Stimulated activated memory B cell treated with anti-CD40 and anti-IgM and Interleukin-4, amounts not matched to agents 10 μg/mL and 1 μg/mL and 100 μg/mL, for 72 hours (primary cell): ENCODE measurements at regions not wholly inside any gene's neighbourhood (a gene's known extent, or its start where the extent isn't known, plus 50 kb on each side); places are given as distances from the start of the nearest gene placed in this dataset.

Experiments
- ATAC-seq: fragments of 150-1000 bp; cut with Tn5 transposase; 2 replicates; pipeline ENCODE4 v1.10.0; 2021
- H3K27ac Mint-ChIP-seq: one replicate; pipeline ENCODE4 v1.8.0; 2022; ENCODE audit warnings: mild to moderate bottlenecking, mixed read lengths
- H3K27me3 Mint-ChIP-seq: one replicate; pipeline ENCODE4 v1.8.0; 2022; ENCODE audit warnings: mixed read lengths
- H3K36me3 Mint-ChIP-seq: one replicate; pipeline ENCODE4 v1.8.0; 2022; ENCODE audit warnings: mixed read lengths
- H3K4me1 Mint-ChIP-seq: one replicate; pipeline ENCODE4 v1.8.0; 2022; ENCODE audit warnings: mixed read lengths
- H3K4me3 Mint-ChIP-seq: one replicate; pipeline ENCODE4 v1.8.0; 2022; ENCODE audit warnings: mild to moderate bottlenecking, moderate library complexity, mixed read lengths
- H3K9me3 Mint-ChIP-seq: one replicate; pipeline ENCODE4 v1.8.0; 2022; ENCODE audit warnings: mixed read lengths

- Mint-ChIP-seq H3K9me3 (no peaks in the 10 kb centered on the region), H3K4me1 (no peaks in the 10 kb centered on the region), H3K27ac (no peak overlapping the region), H3K27me3 (no peaks in the 10 kb centered on the region), H3K36me3 (peaks cover 44% of the 10 kb centered on the region), H3K4me3 (no peak overlapping the region)
- ATAC-seq: no peak
These were observed 67.9 kb upstream of the STX18 start for GRCh38 chr4:4609622-4610334.

DNA sequence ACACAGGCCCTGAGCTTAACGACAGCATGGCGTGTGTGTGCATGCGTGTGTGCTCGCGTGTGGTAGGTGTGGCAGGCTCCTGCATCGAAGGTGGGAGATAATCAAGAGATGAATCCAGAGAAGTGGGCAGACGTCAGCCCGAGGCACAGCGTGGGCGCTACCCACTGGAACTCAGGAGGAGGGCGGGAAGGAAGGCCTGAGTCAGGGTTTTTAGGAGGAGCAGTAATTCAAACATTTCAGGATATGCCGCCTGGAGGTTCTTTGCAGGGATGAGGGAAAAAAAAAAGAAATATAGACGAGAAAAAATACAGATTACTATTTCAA is 66.3 kb upstream of the STX18 start:
- no peaks in the 10 kb centered on the region for H3K4me1 Mint-ChIP-seq
- H3K36me3 Mint-ChIP-seq: peaks cover 37% of the 10 kb centered on the region
- no peak for ATAC-seq
- no peak overlapping the region for H3K27ac Mint-ChIP-seq
- H3K9me3 Mint-ChIP-seq: no peaks in the 10 kb centered on the region
- no peaks in the 10 kb centered on the region for H3K27me3 Mint-ChIP-seq
- H3K4me3 Mint-ChIP-seq: no peak overlapping the region

GRCh38 chr4:4607336-4608213 is 65.7 kb upstream of the STX18 start:
- no peak overlapping the region for H3K27ac Mint-ChIP-seq
- ATAC-seq: no peak
- peaks cover 37% of the 10 kb centered on the region for H3K36me3 Mint-ChIP-seq
- no peaks in the 10 kb centered on the region for H3K9me3 Mint-ChIP-seq
- H3K4me3 Mint-ChIP-seq: no peak overlapping the region
- H3K27me3 Mint-ChIP-seq: no peaks in the 10 kb centered on the region
- no peaks in the 10 kb centered on the region for H3K4me1 Mint-ChIP-seq

DNA sequence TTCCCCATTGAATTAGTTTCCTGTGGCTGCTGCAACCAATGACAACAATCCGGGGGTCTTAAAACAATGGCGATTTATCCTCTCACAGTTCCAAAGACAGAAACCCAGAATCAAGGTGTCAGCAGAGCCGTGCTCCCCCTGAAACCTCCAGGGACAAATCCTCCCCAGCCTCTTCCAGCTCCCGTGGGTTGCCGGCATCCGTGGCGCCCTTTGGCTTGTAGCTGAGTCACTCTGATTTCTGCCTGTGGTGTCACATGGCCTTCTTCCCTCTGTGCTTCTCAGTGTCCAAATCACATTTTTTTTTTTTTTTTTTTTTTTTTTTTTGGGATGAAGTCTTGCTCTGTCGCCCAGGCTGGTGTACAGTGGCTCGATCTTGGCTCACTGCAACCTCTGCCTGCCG is 64.5 kb upstream of the STX18 start:
- Mint-ChIP-seq H3K9me3 (no peaks in the 10 kb centered on the region), H3K36me3 (peaks cover 37% of the 10 kb centered on the region), H3K4me1 (no peaks in the 10 kb centered on the region), H3K4me3 (no peak overlapping the region), H3K27me3 (no peaks in the 10 kb centered on the region), H3K27ac (no peak overlapping the region)
- no peak for ATAC-seq

DNA sequence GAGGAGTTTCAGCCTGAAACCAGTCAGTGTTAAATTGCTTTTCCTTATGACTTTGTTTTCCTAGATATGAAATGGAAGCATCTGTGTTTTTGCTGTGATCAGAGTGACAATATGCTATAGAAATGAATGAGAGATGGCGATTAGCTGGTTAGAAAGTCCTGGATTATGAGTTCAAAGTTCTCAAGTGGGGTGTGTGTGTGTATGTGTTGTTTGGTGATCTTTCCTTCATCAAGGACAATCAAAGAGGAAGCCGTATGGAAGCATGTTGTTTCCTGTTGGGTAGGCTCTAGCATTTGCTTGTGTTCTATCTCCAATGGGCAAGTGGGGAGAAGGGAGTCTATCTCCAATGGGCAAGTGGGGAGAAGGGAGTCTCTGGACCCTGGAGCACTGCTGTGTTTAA is 64.0 kb upstream of the STX18 start:
- no peaks in the 10 kb centered on the region for H3K4me1 Mint-ChIP-seq
- peaks cover 36% of the 10 kb centered on the region for H3K36me3 Mint-ChIP-seq
- no peaks in the 10 kb centered on the region for H3K9me3 Mint-ChIP-seq
- no peak overlapping the region for H3K27ac Mint-ChIP-seq
- no peak for ATAC-seq
- no peak overlapping the region for H3K4me3 Mint-ChIP-seq
- no peaks in the 10 kb centered on the region for H3K27me3 Mint-ChIP-seq

- Mint-ChIP-seq H3K9me3 (no peaks in the 10 kb centered on the region), H3K27ac (no peak overlapping the region), H3K4me1 (no peaks in the 10 kb centered on the region), H3K36me3 (peaks cover 43% of the 10 kb centered on the region), H3K4me3 (no peak overlapping the region), H3K27me3 (no peaks in the 10 kb centered on the region)
- ATAC-seq: no peak
These were observed 61.7 kb upstream of the STX18 start for GRCh38 chr4:4603592-4603991.

- ATAC-seq: no peak
- Mint-ChIP-seq H3K27ac (no peak overlapping the region), H3K36me3 (peaks cover 40% of the 10 kb centered on the region), H3K9me3 (no peaks in the 10 kb centered on the region), H3K4me1 (no peaks in the 10 kb centered on the region), H3K27me3 (no peaks in the 10 kb centered on the region), H3K4me3 (no peak overlapping the region)
These were observed 61.2 kb upstream of the STX18 start for GRCh38 chr4:4603067-4603466.

DNA sequence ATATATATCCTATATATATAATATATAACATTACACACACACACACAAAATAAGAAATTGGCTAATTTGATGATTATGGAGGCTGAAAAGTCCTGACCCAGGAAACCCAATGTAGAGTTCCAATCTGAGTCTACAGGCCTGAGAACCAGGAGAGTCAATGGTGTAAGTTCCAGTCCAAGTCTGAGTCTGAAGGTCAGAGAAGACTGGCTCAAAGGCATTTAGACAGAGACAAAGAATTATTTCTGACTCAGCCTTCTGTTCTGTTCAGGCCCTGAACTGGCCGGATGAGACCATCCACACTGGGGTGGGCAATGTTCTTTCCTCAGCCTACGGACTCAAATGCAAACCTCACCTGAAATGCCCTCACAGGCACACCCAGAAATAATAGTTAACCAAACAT is 60.6 kb upstream of the STX18 start:
- Mint-ChIP-seq H3K4me1 (no peaks in the 10 kb centered on the region), H3K27ac (no peak overlapping the region), H3K9me3 (no peaks in the 10 kb centered on the region), H3K27me3 (no peaks in the 10 kb centered on the region), H3K4me3 (no peak overlapping the region), H3K36me3 (peaks cover 36% of the 10 kb centered on the region)
- no peak for ATAC-seq

GRCh38 chr4:4601803-4602369 is 60.0 kb upstream of the STX18 start:
- Mint-ChIP-seq H3K27ac (no peak overlapping the region), H3K36me3 (peaks cover 36% of the 10 kb centered on the region), H3K27me3 (no peaks in the 10 kb centered on the region), H3K4me1 (no peaks in the 10 kb centered on the region), H3K9me3 (no peaks in the 10 kb centered on the region), H3K4me3 (no peak overlapping the region)
- ATAC-seq: no peak

DNA sequence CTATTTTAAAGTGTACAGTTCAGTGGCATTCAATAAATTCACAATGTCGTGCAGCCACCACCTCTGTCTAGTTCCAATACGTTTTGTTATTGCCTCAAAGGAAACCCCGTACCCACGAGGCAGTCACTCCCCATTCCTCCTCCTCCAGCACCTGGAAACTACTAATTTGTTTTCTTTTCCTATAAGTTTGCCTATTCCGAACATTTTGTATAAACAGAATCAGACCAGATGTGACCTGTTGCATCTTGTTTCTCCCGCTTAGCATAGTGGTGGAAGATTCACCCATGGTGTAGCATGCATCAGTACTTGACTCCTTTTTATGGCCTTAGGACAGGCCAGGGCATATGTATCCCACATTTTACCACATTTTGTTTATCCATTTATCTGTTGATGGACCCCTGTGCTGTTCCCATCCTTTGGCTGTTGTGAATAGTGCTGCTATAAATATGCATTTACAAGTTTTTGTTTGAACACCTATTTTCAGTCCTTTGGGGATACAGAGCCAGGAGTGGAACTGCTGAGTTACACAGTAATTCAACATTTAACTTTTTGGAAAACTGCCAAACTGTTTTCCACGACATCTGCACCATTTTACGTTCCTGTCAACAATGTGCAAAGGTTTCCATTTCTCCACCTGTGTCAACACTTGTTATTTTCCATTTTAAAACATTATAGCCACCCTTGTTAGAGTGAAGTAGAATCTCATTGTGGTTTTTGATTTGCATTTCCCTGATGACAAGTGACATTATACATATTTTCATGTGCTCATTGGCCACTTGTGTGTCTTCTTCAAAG is 57.8 kb upstream of the STX18 start:
- Mint-ChIP-seq H3K27me3 (no peaks in the 10 kb centered on the region), H3K27ac (no peak overlapping the region), H3K9me3 (peaks cover 7% of the 10 kb centered on the region), H3K4me1 (no peaks in the 10 kb centered on the region), H3K4me3 (no peak overlapping the region), H3K36me3 (peaks cover 44% of the 10 kb centered on the region)
- no peak for ATAC-seq

GRCh38 chr4:4598851-4599411 is 57.1 kb upstream of the STX18 start:
- peaks cover 51% of the 10 kb centered on the region for H3K36me3 Mint-ChIP-seq
- no peaks in the 10 kb centered on the region for H3K4me1 Mint-ChIP-seq
- no peak for ATAC-seq
- peaks cover 9% of the 10 kb centered on the region for H3K9me3 Mint-ChIP-seq
- H3K4me3 Mint-ChIP-seq: no peak overlapping the region
- no peak overlapping the region for H3K27ac Mint-ChIP-seq
- no peaks in the 10 kb centered on the region for H3K27me3 Mint-ChIP-seq

- Mint-ChIP-seq H3K27ac (no peak overlapping the region), H3K4me3 (no peak overlapping the region), H3K9me3 (peaks cover 12% of the 10 kb centered on the region), H3K4me1 (no peaks in the 10 kb centered on the region), H3K36me3 (peaks cover 62% of the 10 kb centered on the region), H3K27me3 (no peaks in the 10 kb centered on the region)
- ATAC-seq: no peak
These were observed 54.9 kb upstream of the STX18 start for GRCh38 chr4:4596720-4597119.

DNA sequence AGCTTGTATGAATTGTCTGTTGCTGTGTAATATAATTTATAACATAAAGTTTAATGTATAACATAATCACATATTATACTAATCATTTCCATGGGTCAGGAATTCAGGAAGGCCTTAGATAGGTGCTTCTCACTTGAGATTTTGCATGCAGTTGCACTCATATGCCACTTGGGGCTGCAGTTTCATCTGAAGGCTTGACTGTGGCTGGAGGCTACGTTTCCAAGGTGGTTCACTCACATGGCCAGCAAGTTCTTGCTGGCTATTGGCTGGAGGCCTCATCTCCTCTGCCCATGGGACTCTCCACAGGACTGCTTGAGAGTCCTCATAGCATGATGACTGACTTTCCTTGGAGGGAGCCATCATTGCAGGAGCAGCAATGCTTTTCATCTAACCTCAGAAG is 53.4 kb upstream of the STX18 start:
- H3K9me3 Mint-ChIP-seq: peaks cover 12% of the 10 kb centered on the region
- no peak for ATAC-seq
- no peak overlapping the region for H3K4me3 Mint-ChIP-seq
- H3K4me1 Mint-ChIP-seq: no peaks in the 10 kb centered on the region
- no peak overlapping the region for H3K27ac Mint-ChIP-seq
- H3K36me3 Mint-ChIP-seq: peaks cover 70% of the 10 kb centered on the region
- no peaks in the 10 kb centered on the region for H3K27me3 Mint-ChIP-seq

DNA sequence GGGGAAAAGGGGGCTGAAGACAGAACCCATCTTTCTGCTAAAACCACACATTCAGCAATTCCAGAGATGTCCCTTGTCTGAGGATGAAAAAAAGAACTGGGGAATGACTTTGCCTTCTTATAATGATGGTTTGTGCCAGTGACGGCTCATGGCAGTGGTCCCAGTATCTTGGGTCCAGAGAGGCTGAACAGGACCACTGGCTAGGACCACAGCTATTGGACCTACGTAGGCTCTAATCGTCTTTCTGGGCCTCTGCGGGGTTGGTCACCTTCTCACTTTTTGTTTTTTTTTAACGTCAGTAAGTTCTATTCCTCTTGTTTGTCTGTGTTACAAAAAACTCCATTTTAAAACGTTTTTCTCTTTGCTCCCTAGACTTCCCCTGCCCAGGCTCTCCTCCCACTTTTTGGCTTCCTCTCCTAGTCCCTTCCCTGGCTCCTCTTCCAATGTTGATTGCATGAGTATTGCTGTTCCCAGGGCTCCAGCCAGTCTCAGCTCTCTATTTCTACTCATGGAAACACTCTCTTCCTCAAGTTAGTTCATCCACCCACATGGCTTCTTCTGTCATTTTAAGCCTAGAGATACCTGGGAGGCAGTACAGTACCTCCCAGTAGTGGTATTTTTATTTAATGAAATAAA is 52.6 kb upstream of the STX18 start:
- no peak overlapping the region for H3K4me3 Mint-ChIP-seq
- H3K36me3 Mint-ChIP-seq: peaks cover 66% of the 10 kb centered on the region
- no peak overlapping the region for H3K27ac Mint-ChIP-seq
- H3K4me1 Mint-ChIP-seq: no peaks in the 10 kb centered on the region
- peaks cover 12% of the 10 kb centered on the region for H3K9me3 Mint-ChIP-seq
- ATAC-seq: no peak
- H3K27me3 Mint-ChIP-seq: no peaks in the 10 kb centered on the region
